Right atrium auricular region (tissue), 2 donors: ENCODE measurements at regions not wholly inside any gene's neighbourhood (a gene's known extent, or its start where the extent isn't known, plus 50 kb on each side); places are given as distances from the start of the nearest gene placed in this dataset.

Experiments
- DNase-seq: peaks from one replicate; pipeline ENCODE4 v3.0.0-alpha.2; 2019; ENCODE audit warnings: low spot score
- H3K27ac ChIP-seq, 2 donors: fragments of 200-600 bp; sonication (generic); 1 replicate in 1 of 2; 2 replicates in 1 of 2; pipeline ENCODE4 v1.5.1; 2016 to 2019
- H3K27me3 ChIP-seq, 2 donors: fragments of 200-600 bp; sonication (generic); one replicate each; pipeline versions ENCODE4 v1.5.1 to v1.6.0; 2017 to 2019
- H3K36me3 ChIP-seq: fragments of 200-600 bp; sonication (generic); one replicate; pipeline ENCODE4 v1.5.1; 2016
- H3K4me1 ChIP-seq, 2 donors: fragments of 200-600 bp; sonication (generic); one replicate each; pipeline versions ENCODE4 v1.5.1 to v1.6.0; 2017 to 2019
- H3K4me3 ChIP-seq, 2 donors: fragments of 200-600 bp; sonication (generic); 1 replicate in 1 of 2; 2 replicates in 1 of 2; pipeline ENCODE4 v1.5.1; 2017 to 2019; ENCODE audit warnings: mild to moderate bottlenecking in 1 of 2, moderate library complexity in 1 of 2
- H3K9me3 ChIP-seq, 2 donors: fragments of 200-600 bp; sonication (generic); one replicate each; pipeline ENCODE4 v1.5.1; 2019
- CTCF ChIP-seq, 2 donors: fragments of 200-600 bp; sonication (generic); IDR thresholded peaks; one replicate each; pipeline ENCODE4 v1.5.1; 2019; ENCODE audit warnings: antibody characterized with exemption in 2 of 2

GRCh38 chr6:114435985-114436384 lies 93.2 kb upstream of the HS3ST5 start:
- H3K36me3 ChIP-seq = no peaks in the 10 kb centered on the region
- TF ChIP-seq CTCF (IDR thresholded peaks at IDR 0.05) = no peak

GRCh38 chr6:114432400-114432799 lies 89.6 kb upstream of the HS3ST5 start:
- no peaks in the 10 kb centered on the region for H3K9me3 ChIP-seq
- no peak overlapping the region for H3K4me3 ChIP-seq
- TF ChIP-seq CTCF (IDR thresholded peaks at IDR 0.05) = no peak
- no peaks in the 10 kb centered on the region for H3K4me1 ChIP-seq
- no peaks in the 10 kb centered on the region for H3K36me3 ChIP-seq
- DNase-seq = no peak
- no peaks in the 10 kb centered on the region for H3K27me3 ChIP-seq
- H3K27ac ChIP-seq = no peak overlapping the region

More at GRCh38 chr6:114435985-114436384, 93.2 kb upstream of the HS3ST5 start:
- no peak overlapping the region for H3K4me3 ChIP-seq
- H3K27ac ChIP-seq = no peak overlapping the region
- no peaks in the 10 kb centered on the region for H3K9me3 ChIP-seq
- H3K4me1 ChIP-seq = no peaks in the 10 kb centered on the region
- DNase-seq = no peak
- H3K27me3 ChIP-seq = no peaks in the 10 kb centered on the region

GRCh38 chr6:114431641-114432040 lies 88.8 kb upstream of the HS3ST5 start:
- no peaks in the 10 kb centered on the region for H3K4me1 ChIP-seq
- no peak overlapping the region for H3K4me3 ChIP-seq
- H3K9me3 ChIP-seq = no peaks in the 10 kb centered on the region
- DNase-seq = no peak
- no peak for TF ChIP-seq CTCF (IDR thresholded peaks at IDR 0.05)
- H3K27ac ChIP-seq = no peak overlapping the region
- no peaks in the 10 kb centered on the region for H3K36me3 ChIP-seq
- H3K27me3 ChIP-seq = no peaks in the 10 kb centered on the region

- H3K4me3 ChIP-seq = no peak overlapping the region
- no peak for DNase-seq
- no peaks in the 10 kb centered on the region for H3K27me3 ChIP-seq
- H3K9me3 ChIP-seq = no peaks in the 10 kb centered on the region
- no peak for TF ChIP-seq CTCF (IDR thresholded peaks at IDR 0.05)
- H3K4me1 ChIP-seq = no peaks in the 10 kb centered on the region
- H3K36me3 ChIP-seq = no peaks in the 10 kb centered on the region
- no peak overlapping the region for H3K27ac ChIP-seq
These were observed 87.8 kb upstream of the HS3ST5 start for GRCh38 chr6:114430534-114431124.

GRCh38 chr6:114428341-114428740 lies 85.5 kb upstream of the HS3ST5 start:
- no peak overlapping the region for H3K4me3 ChIP-seq
- H3K4me1 ChIP-seq = no peaks in the 10 kb centered on the region
- no peak for TF ChIP-seq CTCF (IDR thresholded peaks at IDR 0.05)
- H3K27me3 ChIP-seq = no peaks in the 10 kb centered on the region
- no peak for DNase-seq
- H3K27ac ChIP-seq = no peak overlapping the region
- H3K36me3 ChIP-seq = no peaks in the 10 kb centered on the region
- no peaks in the 10 kb centered on the region for H3K9me3 ChIP-seq

GRCh38 chr6:114421199-114421598 lies 78.4 kb upstream of the HS3ST5 start:
- H3K27ac ChIP-seq = no peak overlapping the region
- TF ChIP-seq CTCF (IDR thresholded peaks at IDR 0.05) = no peak

More at GRCh38 chr6:114421199-114421598, 78.4 kb upstream of the HS3ST5 start:
- no peaks in the 10 kb centered on the region for H3K9me3 ChIP-seq
- no peaks in the 10 kb centered on the region for H3K36me3 ChIP-seq
- no peaks in the 10 kb centered on the region for H3K4me1 ChIP-seq
- no peaks in the 10 kb centered on the region for H3K27me3 ChIP-seq
- H3K4me3 ChIP-seq = no peak overlapping the region
- no peak for DNase-seq
